Glutamatergic neuron (in vitro differentiated cells): ENCODE measurements at regions not wholly inside any gene's neighbourhood (a gene's known extent, or its start where the extent isn't known, plus 50 kb on each side); places are given as distances from the start of the nearest gene placed in this dataset.

ENCODE experiments used
- DNase-seq: peaks from one replicate; pipeline ENCODE4 v3.0.0; 2022
- H3K27ac Mint-ChIP-seq: one replicate; pipeline ENCODE4 v1.8.0; 2020; ENCODE audit warnings: mild to moderate bottlenecking, mixed read lengths, inconsistent platforms; ENCODE audit not compliant: unreplicated experiment
- H3K27me3 Mint-ChIP-seq: one replicate; pipeline ENCODE4 v1.8.0; 2020; ENCODE audit warnings: mild to moderate bottlenecking, moderate library complexity, mixed read lengths, inconsistent platforms; ENCODE audit not compliant: unreplicated experiment
- H3K36me3 Mint-ChIP-seq: one replicate; pipeline ENCODE4 v1.8.0; 2020; ENCODE audit warnings: mild to moderate bottlenecking, mixed read lengths, inconsistent platforms; ENCODE audit not compliant: unreplicated experiment
- H3K4me1 Mint-ChIP-seq: one replicate; pipeline ENCODE4 v1.8.0; 2020; ENCODE audit warnings: mild to moderate bottlenecking, low read depth, mixed read lengths, inconsistent platforms; ENCODE audit not compliant: unreplicated experiment
- H3K4me3 Mint-ChIP-seq: one replicate; pipeline ENCODE4 v1.8.0; 2020; ENCODE audit warnings: mild to moderate bottlenecking, mixed read lengths, inconsistent platforms; ENCODE audit not compliant: unreplicated experiment
- H3K9me3 Mint-ChIP-seq: one replicate; pipeline ENCODE4 v1.8.0; 2020; ENCODE audit warnings: mild to moderate bottlenecking, moderate library complexity, mixed read lengths, inconsistent platforms; ENCODE audit not compliant: unreplicated experiment
- TF ChIP-seq, protein P1 (sequence below): fragments of 200-600 bp; sonication (generic); IDR thresholded peaks from one replicate; pipeline ENCODE4 v1.5.0; 2021; ENCODE audit not compliant: partially characterized antibody, unreplicated experiment

DNA sequence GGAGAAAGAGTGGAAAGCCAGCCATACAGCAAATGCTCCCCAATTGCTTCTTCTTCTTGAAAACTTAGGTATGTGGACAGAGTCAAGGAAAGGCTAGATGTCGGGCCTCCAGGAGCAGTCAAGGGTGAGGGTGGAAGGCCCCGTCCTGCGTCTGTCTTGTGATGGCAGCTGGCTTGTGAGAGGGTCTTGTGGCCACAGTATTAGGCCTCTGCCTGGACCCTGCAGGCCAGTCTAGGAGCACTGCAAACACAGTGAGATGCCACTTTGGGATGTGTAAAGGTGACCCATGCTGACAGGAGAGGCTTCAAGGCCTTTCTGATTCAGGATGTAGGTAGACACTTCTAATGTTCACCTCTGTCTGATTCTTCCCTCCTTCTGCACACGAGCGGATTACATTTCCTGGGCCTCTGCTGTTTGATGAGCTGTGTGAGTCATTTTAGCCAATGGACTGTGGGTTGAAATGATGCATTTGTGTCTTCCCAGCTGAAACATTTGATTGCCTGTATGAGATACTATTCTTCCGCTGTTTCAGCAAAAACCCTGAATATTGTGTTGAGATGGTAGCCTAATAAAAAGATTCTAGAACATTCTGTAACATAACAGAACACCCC lies 135.4 kb downstream of the EMX2 start:
- TF ChIP-seq, protein P1, sequence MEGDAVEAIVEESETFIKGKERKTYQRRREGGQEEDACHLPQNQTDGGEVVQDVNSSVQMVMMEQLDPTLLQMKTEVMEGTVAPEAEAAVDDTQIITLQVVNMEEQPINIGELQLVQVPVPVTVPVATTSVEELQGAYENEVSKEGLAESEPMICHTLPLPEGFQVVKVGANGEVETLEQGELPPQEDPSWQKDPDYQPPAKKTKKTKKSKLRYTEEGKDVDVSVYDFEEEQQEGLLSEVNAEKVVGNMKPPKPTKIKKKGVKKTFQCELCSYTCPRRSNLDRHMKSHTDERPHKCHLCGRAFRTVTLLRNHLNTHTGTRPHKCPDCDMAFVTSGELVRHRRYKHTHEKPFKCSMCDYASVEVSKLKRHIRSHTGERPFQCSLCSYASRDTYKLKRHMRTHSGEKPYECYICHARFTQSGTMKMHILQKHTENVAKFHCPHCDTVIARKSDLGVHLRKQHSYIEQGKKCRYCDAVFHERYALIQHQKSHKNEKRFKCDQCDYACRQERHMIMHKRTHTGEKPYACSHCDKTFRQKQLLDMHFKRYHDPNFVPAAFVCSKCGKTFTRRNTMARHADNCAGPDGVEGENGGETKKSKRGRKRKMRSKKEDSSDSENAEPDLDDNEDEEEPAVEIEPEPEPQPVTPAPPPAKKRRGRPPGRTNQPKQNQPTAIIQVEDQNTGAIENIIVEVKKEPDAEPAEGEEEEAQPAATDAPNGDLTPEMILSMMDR: no peak
- Mint-ChIP-seq H3K27me3 (no peaks in the 10 kb centered on the region), H3K4me3 (no peak overlapping the region), H3K27ac (no peak overlapping the region), H3K36me3 (no peaks in the 10 kb centered on the region), H3K9me3 (no peaks in the 10 kb centered on the region), H3K4me1 (no peaks in the 10 kb centered on the region)
- no peak for DNase-seq

DNA sequence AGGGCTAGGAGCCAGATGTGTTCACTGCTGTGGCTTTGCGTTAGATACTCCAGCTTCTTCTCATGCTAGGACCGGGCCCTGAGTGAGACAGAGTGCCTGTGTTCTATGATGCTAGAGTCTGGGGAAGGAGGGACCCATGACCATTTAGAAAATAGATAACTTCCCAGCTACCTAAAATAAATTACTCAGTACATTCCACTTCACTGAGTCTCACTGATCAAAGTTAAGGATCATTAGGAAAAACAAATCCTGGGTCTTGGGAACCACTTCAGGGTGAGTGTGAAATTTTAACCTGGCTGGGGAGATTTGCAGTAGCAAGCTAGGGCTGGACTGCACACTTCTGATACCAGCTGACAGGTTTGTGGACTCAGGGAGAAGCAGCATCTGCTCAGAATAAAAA lies 138.1 kb downstream of the EMX2 start:
- no peaks in the 10 kb centered on the region for H3K4me1 Mint-ChIP-seq
- no peak overlapping the region for H3K27ac Mint-ChIP-seq
- no peak overlapping the region for H3K4me3 Mint-ChIP-seq
- H3K9me3 Mint-ChIP-seq: peaks cover 3% of the 10 kb centered on the region
- DNase-seq: no peak
- H3K27me3 Mint-ChIP-seq: peaks cover 2% of the 10 kb centered on the region
- no peaks in the 10 kb centered on the region for H3K36me3 Mint-ChIP-seq
- TF ChIP-seq, protein P1: no peak

DNA sequence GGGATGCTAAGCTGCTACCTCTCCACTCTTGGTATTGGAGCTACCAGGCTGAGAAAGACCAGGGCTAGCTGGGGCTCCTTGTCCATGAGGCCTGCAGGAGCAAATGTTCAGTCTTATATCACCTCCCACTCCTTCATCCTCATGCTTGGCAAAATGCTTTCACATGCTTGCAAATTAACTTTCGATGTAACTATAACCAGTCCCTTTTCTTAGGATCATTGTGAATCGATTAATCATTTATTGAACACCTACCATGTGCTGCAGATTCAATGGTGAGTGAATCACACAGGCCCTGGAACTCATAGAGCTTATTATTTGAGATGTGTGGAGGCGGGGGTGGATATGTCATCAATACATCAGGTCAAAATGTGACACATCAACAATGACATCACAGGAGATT lies 138.6 kb downstream of the EMX2 start:
- Mint-ChIP-seq H3K36me3 (no peaks in the 10 kb centered on the region), H3K9me3 (peaks cover 3% of the 10 kb centered on the region), H3K27ac (no peak overlapping the region), H3K4me3 (no peak overlapping the region), H3K4me1 (no peaks in the 10 kb centered on the region), H3K27me3 (peaks cover 2% of the 10 kb centered on the region)
- no peak for DNase-seq
- TF ChIP-seq, protein P1: no peak

DNA sequence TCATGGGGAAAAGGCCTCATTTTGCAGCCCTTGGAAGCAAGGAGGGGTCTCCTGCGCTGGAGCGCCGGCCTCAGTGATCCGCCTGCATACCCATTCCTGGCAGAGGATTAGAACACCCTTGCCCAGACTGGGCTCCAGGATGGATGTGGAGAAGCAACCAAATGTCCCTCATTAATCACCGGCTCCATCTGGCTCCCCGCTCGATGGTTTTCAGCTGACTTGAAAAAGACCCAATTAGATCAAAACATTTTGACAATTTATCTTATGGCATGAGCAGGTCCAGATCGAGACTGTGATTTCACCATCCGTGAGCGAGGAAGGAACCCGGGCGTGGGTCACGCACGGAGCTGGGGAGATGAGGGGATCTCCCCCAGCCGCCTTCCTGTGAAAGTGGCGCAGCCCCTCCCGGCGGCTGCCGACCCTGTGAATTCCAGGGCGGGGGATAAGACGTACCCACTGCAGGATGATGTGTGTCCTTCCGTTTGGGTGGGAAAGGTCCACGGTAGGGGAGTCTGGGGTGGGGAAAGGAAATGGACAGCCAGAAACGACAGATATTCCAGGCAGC lies 141.6 kb downstream of the EMX2 start:
- no peak for DNase-seq
- Mint-ChIP-seq H3K27me3 (peaks cover 6% of the 10 kb centered on the region), H3K9me3 (peaks cover 3% of the 10 kb centered on the region), H3K4me1 (no peaks in the 10 kb centered on the region), H3K27ac (no peak overlapping the region), H3K4me3 (no peak overlapping the region), H3K36me3 (no peaks in the 10 kb centered on the region)
- TF ChIP-seq, protein P1: no peak

DNA sequence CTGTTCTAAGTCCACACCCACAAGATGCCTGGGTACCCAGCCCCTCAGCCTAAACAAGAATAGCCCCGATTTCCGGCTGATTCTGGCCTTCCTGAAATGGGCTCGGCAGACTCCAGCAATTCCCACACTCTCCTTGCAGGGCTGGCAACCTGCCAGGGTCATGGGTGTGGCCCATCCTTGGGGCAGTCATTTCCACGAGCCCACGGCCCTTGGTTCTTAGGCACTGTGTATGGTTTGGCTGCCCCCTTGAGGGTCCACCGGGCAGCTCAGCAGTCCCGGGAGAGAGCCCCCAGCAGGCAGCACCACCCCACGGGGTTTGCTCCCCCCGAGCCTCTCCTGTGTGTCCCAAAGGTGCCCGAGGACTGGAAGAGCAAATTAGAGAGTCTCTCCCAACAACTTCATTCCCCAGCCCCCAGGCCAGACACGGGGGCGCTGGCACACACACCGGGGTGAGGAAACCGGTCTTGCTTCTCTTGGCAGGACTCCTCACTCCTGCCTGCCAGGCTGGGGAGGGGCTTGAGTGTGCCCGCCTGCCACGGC lies 142.2 kb downstream of the EMX2 start:
- Mint-ChIP-seq H3K27ac (no peak overlapping the region), H3K9me3 (peaks cover 3% of the 10 kb centered on the region), H3K4me1 (no peaks in the 10 kb centered on the region), H3K27me3 (peaks cover 6% of the 10 kb centered on the region), H3K4me3 (no peak overlapping the region), H3K36me3 (no peaks in the 10 kb centered on the region)
- TF ChIP-seq, protein P1: no peak
- DNase-seq: peak; percentile 37
